Rectal smooth muscle tissue (tissue), 1 donor: ENCODE measurements at regions not wholly inside any gene's neighbourhood (a gene's known extent, or its start where the extent isn't known, plus 50 kb on each side); places are given as distances from the start of the nearest gene placed in this dataset.

Source experiments
- H3K27ac ChIP-seq: one replicate; pipeline ENCODE4 v1.7.0; 2013; ENCODE audit warnings: low read depth, low read length, inconsistent platforms
- H3K27me3 ChIP-seq: one replicate; pipeline ENCODE4 v1.7.0; 2013; ENCODE audit warnings: low read length; ENCODE audit not compliant: control insufficient read depth, insufficient read depth
- H3K36me3 ChIP-seq: one replicate; pipeline ENCODE4 v1.7.0; 2013; ENCODE audit warnings: low read length; ENCODE audit not compliant: control insufficient read depth, insufficient read depth
- H3K4me1 ChIP-seq: one replicate; pipeline ENCODE4 v1.7.0; 2013; ENCODE audit warnings: low read length; ENCODE audit not compliant: control insufficient read depth, insufficient read depth
- H3K4me3 ChIP-seq: one replicate; pipeline ENCODE4 v1.7.0; 2013; ENCODE audit warnings: low read length
- H3K9ac ChIP-seq: one replicate; pipeline ENCODE4 v1.7.0; 2013; ENCODE audit warnings: low read length

GRCh38 chr14:62118871-62119270 lies 356.7 kb downstream of the SNAPC1 start:
- no peak overlapping the region for H3K4me3 ChIP-seq
- peaks cover 4% of the 10 kb centered on the region for H3K27me3 ChIP-seq
- H3K9ac ChIP-seq = no peak overlapping the region
- no peaks in the 10 kb centered on the region for H3K36me3 ChIP-seq
- no peaks in the 10 kb centered on the region for H3K4me1 ChIP-seq
- no peak overlapping the region for H3K27ac ChIP-seq

- H3K9ac ChIP-seq = no peak overlapping the region
- H3K27me3 ChIP-seq = no peaks in the 10 kb centered on the region
- H3K27ac ChIP-seq = no peak overlapping the region
- no peaks in the 10 kb centered on the region for H3K36me3 ChIP-seq
- H3K4me1 ChIP-seq = no peaks in the 10 kb centered on the region
- H3K4me3 ChIP-seq = no peak overlapping the region
Observed at GRCh38 chr14:62123961-62124360, 361.7 kb downstream of the SNAPC1 start.

- Histone ChIP-seq H3K27me3 (no peaks in the 10 kb centered on the region), H3K36me3 (no peaks in the 10 kb centered on the region), H3K4me3 (no peak overlapping the region), H3K27ac (no peak overlapping the region), H3K9ac (no peak overlapping the region), H3K4me1 (no peaks in the 10 kb centered on the region)
Observed at GRCh38 chr14:62125793-62126192, 363.6 kb downstream of the SNAPC1 start.

- H3K27me3 ChIP-seq = no peaks in the 10 kb centered on the region
- no peak overlapping the region for H3K9ac ChIP-seq
- H3K4me3 ChIP-seq = no peak overlapping the region
- H3K4me1 ChIP-seq = no peaks in the 10 kb centered on the region
- no peaks in the 10 kb centered on the region for H3K36me3 ChIP-seq
- no peak overlapping the region for H3K27ac ChIP-seq
Observed at GRCh38 chr14:62126879-62127478, 364.8 kb downstream of the SNAPC1 start.

- Histone ChIP-seq H3K4me1 (peaks cover 2% of the 10 kb centered on the region), H3K27me3 (no peaks in the 10 kb centered on the region)
Observed at GRCh38 chr14:62130441-62130840, 368.2 kb downstream of the SNAPC1 start.

GRCh38 chr14:62133776-62134550 lies 371.7 kb downstream of the SNAPC1 start:
- H3K27ac ChIP-seq = no peak overlapping the region
- no peak overlapping the region for H3K4me3 ChIP-seq
- H3K27me3 ChIP-seq = no peaks in the 10 kb centered on the region
- no peaks in the 10 kb centered on the region for H3K36me3 ChIP-seq
- H3K9ac ChIP-seq = no peak overlapping the region
- peaks cover 2% of the 10 kb centered on the region for H3K4me1 ChIP-seq

More at GRCh38 chr14:62130441-62130840, 368.2 kb downstream of the SNAPC1 start:
- Histone ChIP-seq H3K36me3 (no peaks in the 10 kb centered on the region), H3K4me3 (no peak overlapping the region), H3K9ac (no peak overlapping the region), H3K27ac (no peak overlapping the region)

GRCh38 chr14:62138593-62138992 lies 376.4 kb downstream of the SNAPC1 start:
- H3K4me3 ChIP-seq = no peak overlapping the region
- no peaks in the 10 kb centered on the region for H3K27me3 ChIP-seq
- no peak overlapping the region for H3K9ac ChIP-seq
- no peaks in the 10 kb centered on the region for H3K36me3 ChIP-seq
- peaks cover 2% of the 10 kb centered on the region for H3K4me1 ChIP-seq
- no peak overlapping the region for H3K27ac ChIP-seq

- Histone ChIP-seq H3K27me3 (no peaks in the 10 kb centered on the region), H3K36me3 (no peaks in the 10 kb centered on the region), H3K4me3 (no peak overlapping the region), H3K4me1 (no peaks in the 10 kb centered on the region), H3K27ac (no peak overlapping the region), H3K9ac (no peak overlapping the region)
Observed at GRCh38 chr14:62141139-62141538, 378.9 kb downstream of the SNAPC1 start.

GRCh38 chr14:62143245-62143644 lies 381.0 kb downstream of the SNAPC1 start:
- no peak overlapping the region for H3K27ac ChIP-seq
- no peak overlapping the region for H3K4me3 ChIP-seq
- H3K27me3 ChIP-seq = no peaks in the 10 kb centered on the region
- no peak overlapping the region for H3K9ac ChIP-seq
- no peaks in the 10 kb centered on the region for H3K4me1 ChIP-seq
- H3K36me3 ChIP-seq = no peaks in the 10 kb centered on the region

- H3K27me3 ChIP-seq = no peaks in the 10 kb centered on the region
- no peak overlapping the region for H3K9ac ChIP-seq
- H3K4me3 ChIP-seq = no peak overlapping the region
- H3K4me1 ChIP-seq = no peaks in the 10 kb centered on the region
- H3K27ac ChIP-seq = no peak overlapping the region
- no peaks in the 10 kb centered on the region for H3K36me3 ChIP-seq
Observed at GRCh38 chr14:62144863-62145262, 382.6 kb downstream of the SNAPC1 start.

GRCh38 chr14:62146030-62146429 lies 383.8 kb downstream of the SNAPC1 start:
- Histone ChIP-seq H3K9ac (no peak overlapping the region), H3K4me1 (no peaks in the 10 kb centered on the region), H3K27me3 (no peaks in the 10 kb centered on the region), H3K27ac (no peak overlapping the region), H3K4me3 (no peak overlapping the region), H3K36me3 (no peaks in the 10 kb centered on the region)

GRCh38 chr14:62156052-62156451 lies 393.8 kb downstream of the SNAPC1 start:
- H3K4me1 ChIP-seq = no peaks in the 10 kb centered on the region
- no peak overlapping the region for H3K4me3 ChIP-seq
- peaks cover 3% of the 10 kb centered on the region for H3K27me3 ChIP-seq
- no peak overlapping the region for H3K27ac ChIP-seq
- H3K9ac ChIP-seq = no peak overlapping the region
- no peaks in the 10 kb centered on the region for H3K36me3 ChIP-seq

GRCh38 chr14:62158779-62159178 lies 396.6 kb downstream of the SNAPC1 start:
- no peaks in the 10 kb centered on the region for H3K4me1 ChIP-seq
- no peak overlapping the region for H3K4me3 ChIP-seq
- no peaks in the 10 kb centered on the region for H3K36me3 ChIP-seq
- H3K27me3 ChIP-seq = peaks cover 3% of the 10 kb centered on the region
- no peak overlapping the region for H3K27ac ChIP-seq
- H3K9ac ChIP-seq = no peak overlapping the region
